WERI-Rb-1 (cell line): ENCODE measurements at regions not wholly inside any gene's neighbourhood (a gene's known extent, or its start where the extent isn't known, plus 50 kb on each side); places are given as distances from the start of the nearest gene placed in this dataset.

Experiments
- DNase-seq: peaks from one replicate; pipeline ENCODE4 v3.0.0-alpha.2; 2020
- H3K27ac ChIP-seq: fragments of 250-450 bp; sonication (Bioruptor Pico); 2 replicates; pipeline ENCODE4 v1.5.1; 2020; ENCODE audit warnings: mild to moderate bottlenecking, moderate library complexity
- H3K27me3 ChIP-seq: fragments of 250-450 bp; sonication (Bioruptor Pico); 2 replicates; pipeline ENCODE4 v1.5.1; 2021; ENCODE audit warnings: mild to moderate bottlenecking, low read depth, moderate library complexity; ENCODE audit not compliant: insufficient read depth, severe bottlenecking
- H3K36me3 ChIP-seq: fragments of 250-450 bp; sonication (Bioruptor Pico); 2 replicates; pipeline ENCODE4 v1.5.1; 2020; ENCODE audit warnings: mild to moderate bottlenecking, moderate library complexity
- H3K4me3 ChIP-seq: 2 replicates; pipeline ENCODE4 v1.5.1; 2011; ENCODE audit warnings: low read depth, mild to moderate bottlenecking, control low read depth, low read length
- H3K9me3 ChIP-seq: fragments of 250-450 bp; sonication (Bioruptor Pico); 2 replicates; pipeline ENCODE4 v1.5.1; 2021; ENCODE audit warnings: mild to moderate bottlenecking, moderate library complexity; ENCODE audit not compliant: severe bottlenecking
- CTCF ChIP-seq: IDR thresholded peaks from 2 replicates; pipeline ENCODE4 v1.5.1; 2011; ENCODE audit warnings: low read depth, mild to moderate bottlenecking, control low read depth, inconsistent platforms, low read length

GRCh38 chr14:56718312-56718711, 92.0 kb downstream of the OTX2 start:
- Histone ChIP-seq H3K27ac (no peak overlapping the region), H3K36me3 (no peaks in the 10 kb centered on the region), H3K9me3 (no peaks in the 10 kb centered on the region), H3K4me3 (no peak overlapping the region), H3K27me3 (no peaks in the 10 kb centered on the region)
- TF ChIP-seq CTCF, result no peak
- DNase-seq, result no peak

- Histone ChIP-seq H3K27ac (no peak overlapping the region), H3K4me3 (no peak overlapping the region), H3K36me3 (no peaks in the 10 kb centered on the region), H3K27me3 (no peaks in the 10 kb centered on the region), H3K9me3 (no peaks in the 10 kb centered on the region)
- DNase-seq, result no peak
- no peak for TF ChIP-seq CTCF
These were observed 93.6 kb downstream of the OTX2 start for GRCh38 chr14:56716705-56717104.

- no peak overlapping the region for H3K27ac ChIP-seq
- no peak overlapping the region for H3K4me3 ChIP-seq
- H3K27me3 ChIP-seq, result no peaks in the 10 kb centered on the region
- peak; percentile 59 for TF ChIP-seq CTCF
- no peaks in the 10 kb centered on the region for H3K9me3 ChIP-seq
- no peak for DNase-seq
- H3K36me3 ChIP-seq, result no peaks in the 10 kb centered on the region
These were observed 94.3 kb downstream of the OTX2 start for GRCh38 chr14:56715938-56716337.

GRCh38 chr14:56709201-56709600, 101.1 kb downstream of the OTX2 start:
- H3K27ac ChIP-seq, result no peak overlapping the region
- no peak for TF ChIP-seq CTCF
- H3K4me3 ChIP-seq, result no peak overlapping the region
- H3K27me3 ChIP-seq, result no peaks in the 10 kb centered on the region
- no peaks in the 10 kb centered on the region for H3K36me3 ChIP-seq
- H3K9me3 ChIP-seq, result peaks cover 2% of the 10 kb centered on the region
- DNase-seq, result no peak

- Histone ChIP-seq H3K9me3 (peaks cover 2% of the 10 kb centered on the region), H3K27me3 (no peaks in the 10 kb centered on the region), H3K4me3 (no peak overlapping the region), H3K36me3 (no peaks in the 10 kb centered on the region), H3K27ac (0 out of 2 replicates have a peak overlapping the region, but pooled peaks have one; percentile 22)
- no peak for DNase-seq
- TF ChIP-seq CTCF, result no peak
These were observed 101.6 kb downstream of the OTX2 start for GRCh38 chr14:56708704-56709103.

GRCh38 chr14:56703947-56704346, 106.3 kb downstream of the OTX2 start:
- Histone ChIP-seq H3K4me3 (no peak overlapping the region), H3K9me3 (peaks cover 2% of the 10 kb centered on the region), H3K27ac (no peak overlapping the region), H3K27me3 (no peaks in the 10 kb centered on the region), H3K36me3 (no peaks in the 10 kb centered on the region)
- no peak for DNase-seq
- no peak for TF ChIP-seq CTCF
